SK-N-SH treated with all-trans-retinoic acid at 6 μM for 48 hours (cell line): ENCODE measurements at regions not wholly inside any gene's neighbourhood (a gene's known extent, or its start where the extent isn't known, plus 50 kb on each side); places are given as distances from the start of the nearest gene placed in this dataset.

Source experiments
- ATAC-seq: fragments of 200-7000 bp; cut with Tn5 transposase; 3 replicates; pipeline ENCODE4 v1.9.1; 2020; ENCODE audit warnings: mild to moderate bottlenecking, moderate library complexity
- BACH2 ChIP-seq: fragments of 250-450 bp; sonication (Bioruptor Pico); IDR thresholded peaks from 2 replicates; pipeline ENCODE4 v1.9.0; 2021; ENCODE audit warnings: mild to moderate bottlenecking, borderline replicate concordance
- CSDC2 ChIP-seq: fragments of 250-450 bp; sonication (Bioruptor Pico); IDR thresholded peaks from 2 replicates; pipeline ENCODE4 v1.5.0; 2020; ENCODE audit warnings: mild to moderate bottlenecking, moderate library complexity
- ESRRG ChIP-seq: fragments of 250-450 bp; sonication (Bioruptor Pico); IDR thresholded peaks from 2 replicates; pipeline ENCODE4 v1.6.1; 2021; ENCODE audit warnings: mild to moderate bottlenecking
- GLIS3 ChIP-seq: fragments of 250-450 bp; sonication (Bioruptor Pico); IDR thresholded peaks from 2 replicates; pipeline ENCODE4 v1.5.0; 2020; ENCODE audit warnings: mild to moderate bottlenecking, moderate library complexity
- ISL1 ChIP-seq: fragments of 250-450 bp; sonication (Bioruptor Pico); IDR thresholded peaks from 2 replicates; pipeline ENCODE4 v2.1.2; 2022; ENCODE audit warnings: mild to moderate bottlenecking, moderate library complexity
- PPARA ChIP-seq: fragments of 250-450 bp; sonication (Bioruptor Pico); IDR thresholded peaks from 2 replicates; pipeline ENCODE4 v1.5.0; 2020; ENCODE audit warnings: mild to moderate bottlenecking, borderline replicate concordance
- RARB ChIP-seq: fragments of 250-450 bp; sonication (Bioruptor Pico); IDR thresholded peaks from 2 replicates; pipeline ENCODE4 v1.8.0; 2021; ENCODE audit warnings: mild to moderate bottlenecking, moderate library complexity
- SNAI2 ChIP-seq: fragments of 250-450 bp; sonication (Bioruptor Pico); IDR thresholded peaks from 2 replicates; pipeline ENCODE4 v1.5.0; 2020; ENCODE audit warnings: mild to moderate bottlenecking, moderate library complexity
- TCF4 ChIP-seq: fragments of 250-450 bp; sonication (Bioruptor Pico); IDR thresholded peaks from 2 replicates; pipeline ENCODE4 v1.8.0; 2021; ENCODE audit warnings: mild to moderate bottlenecking, moderate library complexity, borderline replicate concordance
- TOX ChIP-seq: fragments of 250-450 bp; sonication (Bioruptor Pico); IDR thresholded peaks from 2 replicates; pipeline ENCODE4 v1.8.0; 2021; ENCODE audit warnings: mild to moderate bottlenecking, moderate library complexity, borderline replicate concordance
- ZC3H10 ChIP-seq: fragments of 250-450 bp; sonication (Bioruptor Pico); IDR thresholded peaks from 2 replicates; pipeline ENCODE4 v1.5.1; 2021; ENCODE audit warnings: mild to moderate bottlenecking, moderate library complexity
- ZFP3 ChIP-seq: fragments of 250-450 bp; sonication (Bioruptor Pico); IDR thresholded peaks from 2 replicates; pipeline ENCODE4 v1.5.0; 2020; ENCODE audit warnings: mild to moderate bottlenecking, moderate library complexity
- ZFP30 ChIP-seq: fragments of 450-650 bp; formaldehyde crosslinking; IDR thresholded peaks from 2 replicates; pipeline ENCODE4 v1.5.0; 2022; ENCODE audit warnings: mild to moderate bottlenecking, moderate library complexity
- ZNF565 ChIP-seq: fragments of 450-650 bp; formaldehyde crosslinking; conservative IDR thresholded peaks from 2 replicates; pipeline ENCODE4 v1.5.0; 2020; ENCODE audit warnings: low read depth, mild to moderate bottlenecking, moderate library complexity
- ZNF70 ChIP-seq: fragments of 450-650 bp; formaldehyde crosslinking; IDR thresholded peaks from 2 replicates; pipeline ENCODE4 v1.5.0; 2020; ENCODE audit warnings: mild to moderate bottlenecking, moderate library complexity
- ZNF8 ChIP-seq: fragments of 450-650 bp; formaldehyde crosslinking; IDR thresholded peaks from 2 replicates; pipeline ENCODE4 v1.5.0; 2020; ENCODE audit warnings: mild to moderate bottlenecking, moderate library complexity
- TF ChIP-seq, protein P1 (sequence below): fragments of 250-450 bp; sonication (Bioruptor Pico); IDR thresholded peaks from 2 replicates; pipeline ENCODE4 v1.8.0; 2020; ENCODE audit warnings: mild to moderate bottlenecking, moderate library complexity, borderline replicate concordance
- TF ChIP-seq, protein P2 (sequence below): fragments of 250-450 bp; sonication (Bioruptor Pico); IDR thresholded peaks from 2 replicates; pipeline ENCODE4 v1.5.1; 2021; ENCODE audit warnings: mild to moderate bottlenecking, moderate library complexity
- TF ChIP-seq, protein P3 (sequence below): fragments of 250-450 bp; sonication (Bioruptor Pico); IDR thresholded peaks from 2 replicates; pipeline ENCODE4 v1.8.0; 2021; ENCODE audit warnings: low read depth, mild to moderate bottlenecking, moderate library complexity, borderline replicate concordance
- TF ChIP-seq, protein P4 (sequence below): fragments of 250-450 bp; sonication (Bioruptor Pico); IDR thresholded peaks from 2 replicates; pipeline ENCODE4 v1.5.0; 2020; ENCODE audit warnings: mild to moderate bottlenecking, moderate library complexity
- TF ChIP-seq, protein P5 (sequence below): fragments of 250-450 bp; sonication (Bioruptor Pico); IDR thresholded peaks from 2 replicates; pipeline ENCODE4 v1.5.1; 2020; ENCODE audit warnings: low read depth, mild to moderate bottlenecking, moderate library complexity

DNA sequence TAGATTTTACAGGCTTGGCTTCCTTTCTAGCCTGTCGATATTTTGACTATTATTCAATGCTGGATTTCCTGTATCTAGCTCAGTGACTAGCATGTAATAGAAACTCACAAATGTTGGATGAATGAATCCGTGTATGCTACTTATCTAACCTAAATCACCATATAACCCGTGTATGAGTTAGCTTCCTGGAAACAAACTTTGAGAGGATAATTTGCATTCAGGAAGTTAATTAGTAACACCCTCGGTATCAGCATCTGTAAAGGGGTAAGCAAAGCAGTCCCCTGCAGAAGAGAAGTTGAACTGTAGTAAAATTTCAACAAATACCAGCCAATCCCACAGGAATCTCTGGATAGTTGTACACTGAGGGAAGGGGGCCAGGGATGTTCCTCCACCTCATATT, 269.4 kb upstream of the LRATD1 start:
- TF ChIP-seq ZC3H10 (CRISPR knock-in tag) (no peak), ESRRG (CRISPR knock-in tag) (no peak), CSDC2 (CRISPR knock-in tag) (no peak), TCF4 (no peak), GLIS3 (CRISPR knock-in tag) (no peak), ZNF565 (no peak), BACH2 (CRISPR knock-in tag) (no peak), TOX (CRISPR knock-in tag) (no peak), ZNF8 (CRISPR knock-in tag) (no peak), ZFP3 (CRISPR knock-in tag) (no peak), ZFP30 (CRISPR knock-in tag) (no peak), ZNF70 (CRISPR knock-in tag) (no peak)
- TF ChIP-seq, protein P1, sequence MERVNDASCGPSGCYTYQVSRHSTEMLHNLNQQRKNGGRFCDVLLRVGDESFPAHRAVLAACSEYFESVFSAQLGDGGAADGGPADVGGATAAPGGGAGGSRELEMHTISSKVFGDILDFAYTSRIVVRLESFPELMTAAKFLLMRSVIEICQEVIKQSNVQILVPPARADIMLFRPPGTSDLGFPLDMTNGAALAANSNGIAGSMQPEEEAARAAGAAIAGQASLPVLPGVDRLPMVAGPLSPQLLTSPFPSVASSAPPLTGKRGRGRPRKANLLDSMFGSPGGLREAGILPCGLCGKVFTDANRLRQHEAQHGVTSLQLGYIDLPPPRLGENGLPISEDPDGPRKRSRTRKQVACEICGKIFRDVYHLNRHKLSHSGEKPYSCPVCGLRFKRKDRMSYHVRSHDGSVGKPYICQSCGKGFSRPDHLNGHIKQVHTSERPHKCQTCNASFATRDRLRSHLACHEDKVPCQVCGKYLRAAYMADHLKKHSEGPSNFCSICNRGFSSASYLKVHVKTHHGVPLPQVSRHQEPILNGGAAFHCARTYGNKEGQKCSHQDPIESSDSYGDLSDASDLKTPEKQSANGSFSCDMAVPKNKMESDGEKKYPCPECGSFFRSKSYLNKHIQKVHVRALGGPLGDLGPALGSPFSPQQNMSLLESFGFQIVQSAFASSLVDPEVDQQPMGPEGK (CRISPR knock-in tag), result no peak
- TF ChIP-seq, protein P2, sequence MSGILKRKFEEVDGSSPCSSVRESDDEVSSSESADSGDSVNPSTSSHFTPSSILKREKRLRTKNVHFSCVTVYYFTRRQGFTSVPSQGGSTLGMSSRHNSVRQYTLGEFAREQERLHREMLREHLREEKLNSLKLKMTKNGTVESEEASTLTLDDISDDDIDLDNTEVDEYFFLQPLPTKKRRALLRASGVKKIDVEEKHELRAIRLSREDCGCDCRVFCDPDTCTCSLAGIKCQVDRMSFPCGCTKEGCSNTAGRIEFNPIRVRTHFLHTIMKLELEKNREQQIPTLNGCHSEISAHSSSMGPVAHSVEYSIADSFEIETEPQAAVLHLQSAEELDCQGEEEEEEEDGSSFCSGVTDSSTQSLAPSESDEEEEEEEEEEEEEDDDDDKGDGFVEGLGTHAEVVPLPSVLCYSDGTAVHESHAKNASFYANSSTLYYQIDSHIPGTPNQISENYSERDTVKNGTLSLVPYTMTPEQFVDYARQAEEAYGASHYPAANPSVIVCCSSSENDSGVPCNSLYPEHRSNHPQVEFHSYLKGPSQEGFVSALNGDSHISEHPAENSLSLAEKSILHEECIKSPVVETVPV, result no peak
- TF ChIP-seq, protein P3, sequence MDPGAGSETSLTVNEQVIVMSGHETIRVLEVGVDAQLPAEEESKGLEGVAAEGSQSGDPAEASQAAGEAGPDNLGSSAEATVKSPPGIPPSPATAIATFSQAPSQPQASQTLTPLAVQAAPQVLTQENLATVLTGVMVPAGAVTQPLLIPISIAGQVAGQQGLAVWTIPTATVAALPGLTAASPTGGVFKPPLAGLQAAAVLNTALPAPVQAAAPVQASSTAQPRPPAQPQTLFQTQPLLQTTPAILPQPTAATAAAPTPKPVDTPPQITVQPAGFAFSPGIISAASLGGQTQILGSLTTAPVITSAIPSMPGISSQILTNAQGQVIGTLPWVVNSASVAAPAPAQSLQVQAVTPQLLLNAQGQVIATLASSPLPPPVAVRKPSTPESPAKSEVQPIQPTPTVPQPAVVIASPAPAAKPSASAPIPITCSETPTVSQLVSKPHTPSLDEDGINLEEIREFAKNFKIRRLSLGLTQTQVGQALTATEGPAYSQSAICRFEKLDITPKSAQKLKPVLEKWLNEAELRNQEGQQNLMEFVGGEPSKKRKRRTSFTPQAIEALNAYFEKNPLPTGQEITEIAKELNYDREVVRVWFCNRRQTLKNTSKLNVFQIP (CRISPR knock-in tag), result no peak
- TF ChIP-seq, protein P4, sequence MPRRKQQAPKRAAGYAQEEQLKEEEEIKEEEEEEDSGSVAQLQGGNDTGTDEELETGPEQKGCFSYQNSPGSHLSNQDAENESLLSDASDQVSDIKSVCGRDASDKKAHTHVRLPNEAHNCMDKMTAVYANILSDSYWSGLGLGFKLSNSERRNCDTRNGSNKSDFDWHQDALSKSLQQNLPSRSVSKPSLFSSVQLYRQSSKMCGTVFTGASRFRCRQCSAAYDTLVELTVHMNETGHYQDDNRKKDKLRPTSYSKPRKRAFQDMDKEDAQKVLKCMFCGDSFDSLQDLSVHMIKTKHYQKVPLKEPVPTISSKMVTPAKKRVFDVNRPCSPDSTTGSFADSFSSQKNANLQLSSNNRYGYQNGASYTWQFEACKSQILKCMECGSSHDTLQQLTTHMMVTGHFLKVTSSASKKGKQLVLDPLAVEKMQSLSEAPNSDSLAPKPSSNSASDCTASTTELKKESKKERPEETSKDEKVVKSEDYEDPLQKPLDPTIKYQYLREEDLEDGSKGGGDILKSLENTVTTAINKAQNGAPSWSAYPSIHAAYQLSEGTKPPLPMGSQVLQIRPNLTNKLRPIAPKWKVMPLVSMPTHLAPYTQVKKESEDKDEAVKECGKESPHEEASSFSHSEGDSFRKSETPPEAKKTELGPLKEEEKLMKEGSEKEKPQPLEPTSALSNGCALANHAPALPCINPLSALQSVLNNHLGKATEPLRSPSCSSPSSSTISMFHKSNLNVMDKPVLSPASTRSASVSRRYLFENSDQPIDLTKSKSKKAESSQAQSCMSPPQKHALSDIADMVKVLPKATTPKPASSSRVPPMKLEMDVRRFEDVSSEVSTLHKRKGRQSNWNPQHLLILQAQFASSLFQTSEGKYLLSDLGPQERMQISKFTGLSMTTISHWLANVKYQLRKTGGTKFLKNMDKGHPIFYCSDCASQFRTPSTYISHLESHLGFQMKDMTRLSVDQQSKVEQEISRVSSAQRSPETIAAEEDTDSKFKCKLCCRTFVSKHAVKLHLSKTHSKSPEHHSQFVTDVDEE (CRISPR knock-in tag), result no peak
- TF ChIP-seq, all 23 proteins: peak for 0
- ATAC-seq, result no peak

DNA sequence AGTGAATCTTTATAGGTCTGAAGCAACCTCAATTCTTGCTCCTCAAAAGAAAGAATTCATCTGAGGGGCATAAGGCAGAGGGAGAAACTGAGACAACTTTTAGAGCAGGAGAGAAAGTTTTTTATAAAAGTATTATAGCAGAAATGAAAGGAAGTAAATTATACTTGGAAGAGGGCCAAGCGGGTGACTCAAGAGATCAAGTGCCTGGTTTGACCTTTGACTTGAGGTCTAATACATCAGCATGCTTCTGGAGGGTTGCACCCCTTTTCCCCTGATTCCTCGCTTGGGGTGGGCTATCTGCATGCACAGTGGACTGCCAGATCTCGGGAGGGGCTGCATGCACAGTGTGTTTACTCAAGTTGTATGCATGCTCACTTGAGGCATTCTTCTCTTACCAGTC, 268.5 kb upstream of the LRATD1 start:
- TF ChIP-seq SNAI2 (CRISPR knock-in tag) (no peak), ESRRG (CRISPR knock-in tag) (no peak), TOX (CRISPR knock-in tag) (no peak), ZNF70 (CRISPR knock-in tag) (no peak), ISL1 (no peak), CSDC2 (CRISPR knock-in tag) (no peak), ZNF8 (CRISPR knock-in tag) (no peak), RARB (CRISPR knock-in tag) (no peak), ZNF565 (no peak), PPARA (CRISPR knock-in tag) (no peak), TCF4 (no peak), BACH2 (CRISPR knock-in tag) (no peak), ZC3H10 (CRISPR knock-in tag) (no peak)
- TF ChIP-seq, protein P1 (CRISPR knock-in tag), result no peak
- TF ChIP-seq, protein P4 (CRISPR knock-in tag), result no peak
- TF ChIP-seq, protein P2, result no peak
- TF ChIP-seq, protein P3 (CRISPR knock-in tag), result no peak
- TF ChIP-seq, protein P5, sequence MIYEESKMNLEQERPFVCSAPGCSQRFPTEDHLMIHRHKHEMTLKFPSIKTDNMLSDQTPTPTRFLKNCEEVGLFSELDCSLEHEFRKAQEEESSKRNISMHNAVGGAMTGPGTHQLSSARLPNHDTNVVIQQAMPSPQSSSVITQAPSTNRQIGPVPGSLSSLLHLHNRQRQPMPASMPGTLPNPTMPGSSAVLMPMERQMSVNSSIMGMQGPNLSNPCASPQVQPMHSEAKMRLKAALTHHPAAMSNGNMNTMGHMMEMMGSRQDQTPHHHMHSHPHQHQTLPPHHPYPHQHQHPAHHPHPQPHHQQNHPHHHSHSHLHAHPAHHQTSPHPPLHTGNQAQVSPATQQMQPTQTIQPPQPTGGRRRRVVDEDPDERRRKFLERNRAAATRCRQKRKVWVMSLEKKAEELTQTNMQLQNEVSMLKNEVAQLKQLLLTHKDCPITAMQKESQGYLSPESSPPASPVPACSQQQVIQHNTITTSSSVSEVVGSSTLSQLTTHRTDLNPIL, result no peak
- TF ChIP-seq, all 23 proteins: peak for 0
- no peak for ATAC-seq
